Stimulated activated naive CD8-positive, alpha-beta T cell treated with anti-CD3 and anti-CD28 coated beads, Interleukin-15, Interleukin-2, amounts not matched to agents 100 U/mL and 50 U/mL, for 24 hours (primary cell): ENCODE measurements at regions not wholly inside any gene's neighbourhood (a gene's known extent, or its start where the extent isn't known, plus 50 kb on each side); places are given as distances from the start of the nearest gene placed in this dataset.
"Not testable (repeated sequence)": the region's sequence is repeated elsewhere in the genome, so short reads cannot be mapped to it uniquely, and the experiment has no call there.

Source experiments
- ATAC-seq: fragments of 150-1000 bp; cut with Tn5 transposase; one replicate; pipeline ENCODE4 v1.10.0; 2021
- DNase-seq: peaks from one replicate; pipeline ENCODE4 v3.0.0; 2021

GRCh38 chr6:130610303-130610702 is 216.9 kb upstream of the SMLR1 start:
- DNase-seq (no peak), ATAC-seq (no peak)

GRCh38 chr6:130611366-130611765 is 215.8 kb upstream of the SMLR1 start:
- peak; percentile 68 for ATAC-seq
- DNase-seq = no peak

GRCh38 chr6:130613176-130613575 is 214.0 kb upstream of the SMLR1 start:
- ATAC-seq (no peak), DNase-seq (no peak)

GRCh38 chr6:130615816-130616215 is 211.4 kb upstream of the SMLR1 start:
- ATAC-seq (no peak), DNase-seq (no peak)

GRCh38 chr6:130617658-130618057 is 209.5 kb upstream of the SMLR1 start:
- DNase-seq (no peak), ATAC-seq (no peak)

- DNase-seq, ATAC-seq: not testable (repeated sequence)
Observed at GRCh38 chr6:130618806-130619205, 208.4 kb upstream of the SMLR1 start.

- ATAC-seq (no peak), DNase-seq (no peak)
Observed at GRCh38 chr6:130620338-130620781, 206.8 kb upstream of the SMLR1 start.

GRCh38 chr6:130622142-130622541 is 205.1 kb upstream of the SMLR1 start:
- ATAC-seq (peak; percentile 94), DNase-seq (no peak)

- no peak for ATAC-seq
Observed at GRCh38 chr6:130624046-130624445, 203.2 kb upstream of the SMLR1 start.

GRCh38 chr6:130625825-130626527 is 201.2 kb upstream of the SMLR1 start:
- DNase-seq (peak; percentile 22), ATAC-seq (peak; percentile 81)

More at GRCh38 chr6:130624046-130624445, 203.2 kb upstream of the SMLR1 start:
- no peak for DNase-seq

GRCh38 chr6:130628862-130629261 is 198.3 kb upstream of the SMLR1 start:
- no peak for DNase-seq

GRCh38 chr6:130629640-130630039 is 197.6 kb upstream of the SMLR1 start:
- DNase-seq = no peak

More at GRCh38 chr6:130628862-130629261, 198.3 kb upstream of the SMLR1 start:
- ATAC-seq = no peak

GRCh38 chr6:130632277-130632676 is 194.9 kb upstream of the SMLR1 start:
- DNase-seq (no peak), ATAC-seq (no peak)

More at GRCh38 chr6:130629640-130630039, 197.6 kb upstream of the SMLR1 start:
- no peak for ATAC-seq

- ATAC-seq (no peak), DNase-seq (no peak)
Observed at GRCh38 chr6:130632897-130633296, 194.3 kb upstream of the SMLR1 start.

- DNase-seq (no peak), ATAC-seq (no peak)
Observed at GRCh38 chr6:130643361-130643760, 183.8 kb upstream of the SMLR1 start.

- DNase-seq (no peak), ATAC-seq (no peak)
Observed at GRCh38 chr6:130644175-130644574, 183.0 kb upstream of the SMLR1 start.

GRCh38 chr6:130644769-130645168 is 182.4 kb upstream of the SMLR1 start:
- not testable (repeated sequence) for DNase-seq, ATAC-seq

GRCh38 chr6:130647246-130647645 is 180.0 kb upstream of the SMLR1 start:
- ATAC-seq = no peak
- no peak for DNase-seq

GRCh38 chr6:130655586-130655985 is 171.6 kb upstream of the SMLR1 start:
- ATAC-seq (no peak), DNase-seq (no peak)

- ATAC-seq (no peak), DNase-seq (no peak)
Observed at GRCh38 chr6:130661077-130661476, 166.1 kb upstream of the SMLR1 start.

GRCh38 chr6:130666786-130667185 is 160.4 kb upstream of the SMLR1 start:
- ATAC-seq = no peak

GRCh38 chr6:130670142-130670541 is 157.1 kb upstream of the SMLR1 start:
- DNase-seq (no peak), ATAC-seq (no peak)

More at GRCh38 chr6:130666786-130667185, 160.4 kb upstream of the SMLR1 start:
- no peak for DNase-seq

GRCh38 chr6:130671119-130671518 is 156.1 kb upstream of the SMLR1 start:
- ATAC-seq (no peak), DNase-seq (no peak)

- ATAC-seq (no peak), DNase-seq (no peak)
Observed at GRCh38 chr6:130671577-130671976, 155.6 kb upstream of the SMLR1 start.
